HG02588 (cell line): ENCODE measurements at regions not wholly inside any gene's neighbourhood (a gene's known extent, or its start where the extent isn't known, plus 50 kb on each side); places are given as distances from the start of the nearest gene placed in this dataset.

ENCODE experiments used
- ATAC-seq: cut with Tn5 transposase; IDR thresholded peaks from one replicate; pipeline ENCODE4 v1.9.1; 2021; ENCODE audit warnings: mild to moderate bottlenecking, moderate library complexity; ENCODE audit not compliant: unreplicated experiment

GRCh38 chr1:79633456-79633855 is 626.9 kb upstream of the ADGRL4 start:
- no peak for ATAC-seq

GRCh38 chr1:79629414-79629813 is 622.9 kb upstream of the ADGRL4 start:
- ATAC-seq, result no peak

GRCh38 chr1:79617777-79618176 is 611.2 kb upstream of the ADGRL4 start:
- ATAC-seq, result no peak

GRCh38 chr1:79614762-79615161 is 608.2 kb upstream of the ADGRL4 start:
- ATAC-seq, result no peak

- no peak for ATAC-seq
Measured at GRCh38 chr1:79614106-79614505, 607.6 kb upstream of the ADGRL4 start.

GRCh38 chr1:79613046-79613445 is 606.5 kb upstream of the ADGRL4 start:
- ATAC-seq, result no peak

GRCh38 chr1:79604490-79605198 is 598.1 kb upstream of the ADGRL4 start:
- ATAC-seq, result no peak

GRCh38 chr1:79603843-79604242 is 597.3 kb upstream of the ADGRL4 start:
- ATAC-seq, result no peak

- ATAC-seq, result no peak
Measured at GRCh38 chr1:79599257-79599656, 592.7 kb upstream of the ADGRL4 start.

- ATAC-seq, result no peak
Measured at GRCh38 chr1:79595931-79596330, 589.4 kb upstream of the ADGRL4 start.

- no peak for ATAC-seq
Measured at GRCh38 chr1:79594121-79594698, 587.7 kb upstream of the ADGRL4 start.

GRCh38 chr1:79592707-79593106 is 586.2 kb upstream of the ADGRL4 start:
- no peak for ATAC-seq

GRCh38 chr1:79588719-79589118 is 582.2 kb upstream of the ADGRL4 start:
- no peak for ATAC-seq

- no peak for ATAC-seq
Measured at GRCh38 chr1:79587229-79587628, 580.7 kb upstream of the ADGRL4 start.

GRCh38 chr1:79585801-79586200 is 579.3 kb upstream of the ADGRL4 start:
- ATAC-seq, result no peak

GRCh38 chr1:79575424-79575823 is 568.9 kb upstream of the ADGRL4 start:
- ATAC-seq, result no peak

GRCh38 chr1:79568411-79568810 is 561.9 kb upstream of the ADGRL4 start:
- ATAC-seq, result no peak

GRCh38 chr1:79561521-79561978 is 555.0 kb upstream of the ADGRL4 start:
- no peak for ATAC-seq

GRCh38 chr1:79556189-79556588 is 549.7 kb upstream of the ADGRL4 start:
- no peak for ATAC-seq

- no peak for ATAC-seq
Measured at GRCh38 chr1:79554688-79555087, 548.2 kb upstream of the ADGRL4 start.

- ATAC-seq, result no peak
Measured at GRCh38 chr1:79551321-79551720, 544.8 kb upstream of the ADGRL4 start.

GRCh38 chr1:79550402-79550801 is 543.9 kb upstream of the ADGRL4 start:
- ATAC-seq, result no peak

GRCh38 chr1:79549201-79549600 is 542.7 kb upstream of the ADGRL4 start:
- ATAC-seq, result no peak
